OCI-LY7 (cell line): ENCODE measurements at regions not wholly inside any gene's neighbourhood (a gene's known extent, or its start where the extent isn't known, plus 50 kb on each side); places are given as distances from the start of the nearest gene placed in this dataset.

ENCODE experiments used
- BruUV-seq: library from RNA; stranded (reverse); fragments of 400-500 nt; replicated peaks from 2 replicates; lab custom pipeline; 2021; lab: Mats Ljungman, UMichigan
- CTCF ChIA-PET: fragments of 300-600 bp; sonication (Branson Sonifier 250); formaldehyde crosslinking; loops from one replicate; lab custom pipeline; 2022; ENCODE audit warnings: antibody characterized with exemption; ENCODE audit not compliant: unreplicated experiment; lab: Charles Lee
- POLR2A ChIA-PET: fragments of 300-600 bp; sonication (Branson Sonifier 250); formaldehyde crosslinking; loops from one replicate; lab custom pipeline; 2022; ENCODE audit warnings: antibody characterized with exemption; lab: Charles Lee
- DNase-seq: peaks from one replicate; pipeline ENCODE4 v3.0.0-alpha.2; 2015; ENCODE audit warnings: low spot score
- H2AFZ ChIP-seq: fragments of 200-600 bp; sonication (generic), shearing (Covaris generic); 2 replicates; pipeline ENCODE4 v1.6.1; 2014; ENCODE audit warnings: mild to moderate bottlenecking, antibody characterized with exemption, low read length, moderate library complexity
- H3K27ac ChIP-seq: fragments of 200-600 bp; sonication (generic); 2 replicates; pipeline ENCODE4 v1.5.1; 2014; ENCODE audit warnings: mixed run types, low read depth, mild to moderate bottlenecking, moderate library complexity, low read length, inconsistent platforms; ENCODE audit not compliant: poor library complexity, severe bottlenecking
- H3K36me3 ChIP-seq: fragments of 200-600 bp; sonication (generic); 2 replicates; pipeline ENCODE4 v1.6.1; 2014; ENCODE audit warnings: mild to moderate bottlenecking, antibody characterized with exemption, low read length, moderate library complexity, mixed read lengths; ENCODE audit not compliant: insufficient read depth
- H3K4me1 ChIP-seq: fragments of 200-600 bp; sonication (generic); 2 replicates; pipeline ENCODE4 v1.5.1; 2014; ENCODE audit warnings: mild to moderate bottlenecking, low read length; ENCODE audit not compliant: insufficient read depth, poor library complexity, severe bottlenecking
- H3K4me2 ChIP-seq: fragments of 200-600 bp; sonication (generic); 2 replicates; pipeline ENCODE4 v1.6.1; 2014; ENCODE audit warnings: mild to moderate bottlenecking, low read length
- H3K4me3 ChIP-seq: fragments of 200-600 bp; sonication (generic); 2 replicates; pipeline ENCODE4 v1.5.1; 2014; ENCODE audit warnings: mild to moderate bottlenecking, low read depth, low read length; ENCODE audit not compliant: poor library complexity, severe bottlenecking
- H3K79me2 ChIP-seq: fragments of 200-600 bp; sonication (generic); 2 replicates; pipeline ENCODE4 v1.6.1; 2016; ENCODE audit warnings: low read depth, mild to moderate bottlenecking, low read length, moderate library complexity, mixed read lengths; ENCODE audit not compliant: insufficient read depth
- H3K9me2 ChIP-seq: fragments of 200-600 bp; sonication (generic); 2 replicates; pipeline ENCODE4 v1.6.1; 2016; ENCODE audit warnings: mild to moderate bottlenecking, low read length, mixed read lengths; ENCODE audit not compliant: insufficient read depth
- H3K9me3 ChIP-seq: fragments of 200-600 bp; sonication (generic); 2 replicates; pipeline ENCODE4 v1.6.1; 2014; ENCODE audit warnings: mild to moderate bottlenecking, mixed run types, low read length, mixed read lengths
- H4K20me1 ChIP-seq: fragments of 200-600 bp; sonication (generic); 2 replicates; pipeline ENCODE4 v1.6.1; 2014; ENCODE audit warnings: mild to moderate bottlenecking, antibody characterized with exemption, low read length, moderate library complexity, mixed read lengths; ENCODE audit not compliant: insufficient read depth
- CTCF ChIP-seq: fragments of 200-600 bp; sonication (generic); conservative IDR thresholded peaks from 2 replicates; pipeline ENCODE4 v1.5.1; 2014; ENCODE audit warnings: mild to moderate bottlenecking, antibody characterized with exemption, low read length, moderate library complexity, mixed read lengths
- EZH2phosphoT487 ChIP-seq: fragments of 200-600 bp; sonication (generic); IDR thresholded peaks from 2 replicates; pipeline ENCODE4 v1.6.1; 2018; ENCODE audit warnings: low read depth, borderline replicate concordance, mild to moderate bottlenecking, mixed run types, antibody characterized with exemption, low read length, moderate library complexity, mixed read lengths
- intact Hi-C: fragments of 100-400 bp; cut with micrococcal nuclease; formaldehyde crosslinking; loops from one replicate; pipeline ENCODE4 v1.10.0; 2022; ENCODE audit not compliant: unreplicated experiment

- no peak overlapping the region for H2AFZ ChIP-seq
- TF ChIP-seq CTCF (no peak), EZH2phosphoT487 (no peak)
- BruUV-seq, result no TSS peak
- no peak overlapping the region for H3K27ac ChIP-seq
- no peaks in the 10 kb centered on the region for H3K36me3 ChIP-seq
- ChIA-PET POLR2A (interaction anchor here (0.6 to 0.7 kb wide), 2 partner anchors 36 to 887 kb away, joined by 3 to 4 read pairs; no protein-coding TSS in a partner anchor), CTCF (no interaction called here)
- H3K4me3 ChIP-seq, result no peak overlapping the region
- H3K9me3 ChIP-seq, result no peaks in the 10 kb centered on the region
- H4K20me1 ChIP-seq, result no peaks in the 10 kb centered on the region
- intact Hi-C loops, result no loop called here
- no peak overlapping the region for H3K4me2 ChIP-seq
- no peak for DNase-seq
- H3K9me2 ChIP-seq, result no peaks in the 10 kb centered on the region
- H3K4me1 ChIP-seq, result no peaks in the 10 kb centered on the region
- H3K79me2 ChIP-seq, result no peaks in the 10 kb centered on the region
Observed at GRCh38 chr4:112882286-112882685, 167.2 kb upstream of the ANK2 start.

- CTCF ChIA-PET, result no interaction called here
Observed at GRCh38 chr4:112884406-112884805, 165.0 kb upstream of the ANK2 start.

More at GRCh38 chr4:112884406-112884805, 165.0 kb upstream of the ANK2 start:
- Histone ChIP-seq H4K20me1 (no peaks in the 10 kb centered on the region), H3K27ac (no peak overlapping the region), H2AFZ (no peak overlapping the region), H3K4me2 (no peak overlapping the region), H3K9me3 (no peaks in the 10 kb centered on the region), H3K36me3 (no peaks in the 10 kb centered on the region), H3K4me3 (no peak overlapping the region), H3K79me2 (no peaks in the 10 kb centered on the region), H3K9me2 (no peaks in the 10 kb centered on the region), H3K4me1 (no peaks in the 10 kb centered on the region)
- intact Hi-C loops, result no loop called here
- POLR2A ChIA-PET, result interaction anchor here (0.8 to 0.9 kb wide), 2 partner anchors 25 to 108 kb away, joined by 3 read pairs; no protein-coding TSS in a partner anchor
- no peak for DNase-seq
- BruUV-seq, result no TSS peak
- TF ChIP-seq CTCF (no peak), EZH2phosphoT487 (no peak)
